A549 (cell line): ENCODE measurements at regions not wholly inside any gene's neighbourhood (a gene's known extent, or its start where the extent isn't known, plus 50 kb on each side); places are given as distances from the start of the nearest gene placed in this dataset.
"Not testable (repeated sequence)": the region's sequence is repeated elsewhere in the genome, so short reads cannot be mapped to it uniquely, and the experiment has no call there.

Experiments used
- CBX2 ChIP-seq: fragments of 200-600 bp; sonication (generic); IDR thresholded peaks from 2 replicates; pipeline ENCODE4 v1.6.1; 2016; ENCODE audit warnings: low read depth, mild to moderate bottlenecking, borderline replicate concordance
- CEBPB ChIP-seq, 2 experiments: fragments of >200 bp in 1 of 2; sonication (Bioruptor Twin) in 1 of 2; formaldehyde crosslinking in 1 of 2; IDR thresholded peaks; 2 replicates each; pipeline ENCODE4 v1.6.1; 2012 to 2016
- CHD2 ChIP-seq: fragments of 150-350 bp; IDR thresholded peaks from 2 replicates; pipeline ENCODE4 v1.6.1; 2014; ENCODE audit warnings: low read length; ENCODE audit not compliant: partially characterized antibody
- CTCF ChIP-seq: fragments of >200 bp; sonication (Bioruptor Twin); formaldehyde crosslinking; IDR thresholded peaks from 3 replicates; pipeline ENCODE4 v1.5.1; 2016
- HMGXB4 ChIP-seq: fragments of 250-450 bp; sonication (Bioruptor Pico); IDR thresholded peaks from 2 replicates; pipeline ENCODE4 v1.5.0; 2021; ENCODE audit warnings: mild to moderate bottlenecking, moderate library complexity, borderline replicate concordance
- POLR2A ChIP-seq: IDR thresholded peaks from 2 replicates; pipeline ENCODE4 v1.6.1; 2012; ENCODE audit warnings: mild to moderate bottlenecking, low read length
- RCOR1 ChIP-seq: fragments of 150-350 bp; IDR thresholded peaks from 2 replicates; pipeline ENCODE4 v1.6.1; 2014; ENCODE audit warnings: antibody characterized with exemption, low read length, low read depth
- REST ChIP-seq: fragments of 200-600 bp; sonication (generic); IDR thresholded peaks from 2 replicates; pipeline ENCODE4 v1.6.1; 2016; ENCODE audit warnings: antibody characterized with exemption, mild to moderate bottlenecking, moderate library complexity
- USF2 ChIP-seq: fragments of 450-650 bp; IDR thresholded peaks from 2 replicates; pipeline ENCODE4 v1.6.1; 2014; ENCODE audit warnings: antibody characterized with exemption
- TF ChIP-seq, protein P1 (sequence below): IDR thresholded peaks from 2 replicates; pipeline ENCODE4 v1.6.1; 2012

GRCh38 chr15:28455537-28456475 lies 77.0 kb downstream of the GOLGA8G start:
- not testable (repeated sequence) for TF ChIP-seq CTCF; POLR2A; USF2; REST; RCOR1; CHD2; CEBPB (IDR thresholded peaks at IDR 0.05); HMGXB4; CBX2
- TF ChIP-seq, protein P1, sequence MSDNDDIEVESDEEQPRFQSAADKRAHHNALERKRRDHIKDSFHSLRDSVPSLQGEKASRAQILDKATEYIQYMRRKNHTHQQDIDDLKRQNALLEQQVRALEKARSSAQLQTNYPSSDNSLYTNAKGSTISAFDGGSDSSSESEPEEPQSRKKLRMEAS = not testable (repeated sequence)
